ENCODE measurements at regions not wholly inside any gene's neighbourhood (a gene's known extent, or its start where the extent isn't known, plus 50 kb on each side); places are given as distances from the start of the nearest gene placed in this dataset.
"Not testable (repeated sequence)": the region's sequence is repeated elsewhere in the genome, so short reads cannot be mapped to it uniquely, and the experiment has no call there.

GRCh38 chr4:56134834-56135233, 186.1 kb downstream of the CEP135 start:
- peak; percentile 74 for ATAC-seq

DNA sequence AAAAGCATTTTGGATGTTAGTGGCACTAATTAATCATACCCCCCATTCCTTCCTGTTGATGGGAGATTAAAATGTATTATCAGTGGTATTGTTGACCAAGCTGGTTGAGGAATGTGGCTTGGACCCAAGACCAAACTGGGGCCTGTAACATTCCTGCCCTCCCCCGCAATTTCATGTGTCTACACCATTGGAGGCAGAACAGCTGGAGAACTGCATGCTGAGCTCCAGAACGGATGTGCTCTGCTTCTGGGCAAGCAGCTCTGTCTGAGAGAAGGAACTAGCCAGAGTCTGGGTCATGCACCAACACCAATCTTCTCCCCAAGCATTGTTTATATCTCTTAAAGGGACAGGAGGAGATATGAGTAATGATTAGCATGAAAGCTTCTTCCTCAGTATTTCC, 185.5 kb downstream of the CEP135 start:
- ATAC-seq, result peak; percentile 68

- ATAC-seq, result no peak
These were observed 184.1 kb downstream of the CEP135 start for GRCh38 chr4:56132835-56133234.

DNA sequence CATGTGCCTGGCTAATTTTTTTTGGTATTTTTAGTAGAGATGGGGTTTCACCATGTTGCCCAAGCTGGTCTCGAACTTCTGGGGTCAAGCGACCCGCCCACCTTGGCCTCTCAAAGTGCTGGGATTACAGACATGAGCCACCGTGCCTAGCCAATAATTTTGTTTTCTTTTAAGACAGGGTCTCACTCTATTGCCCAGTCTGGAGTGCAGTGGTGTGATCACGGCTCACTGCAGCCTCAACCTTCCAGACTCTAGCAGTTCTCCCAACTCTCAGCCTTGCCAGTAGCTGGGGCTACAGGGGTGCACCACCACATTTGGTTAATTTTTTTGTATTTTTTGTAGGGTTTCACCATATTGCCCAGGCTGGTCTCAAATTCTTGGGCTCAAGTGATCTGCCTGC, 183.4 kb downstream of the CEP135 start:
- not testable (repeated sequence) for ATAC-seq

GRCh38 chr4:56130606-56131155, 181.9 kb downstream of the CEP135 start:
- ATAC-seq, result no peak

GRCh38 chr4:56129431-56129861, 180.7 kb downstream of the CEP135 start:
- peak; percentile 41 for ATAC-seq

- ATAC-seq, result peak; percentile 59
These were observed 179.5 kb downstream of the CEP135 start for GRCh38 chr4:56128213-56128612.

GRCh38 chr4:56127716-56128115, 179.0 kb downstream of the CEP135 start:
- ATAC-seq, result no peak

DNA sequence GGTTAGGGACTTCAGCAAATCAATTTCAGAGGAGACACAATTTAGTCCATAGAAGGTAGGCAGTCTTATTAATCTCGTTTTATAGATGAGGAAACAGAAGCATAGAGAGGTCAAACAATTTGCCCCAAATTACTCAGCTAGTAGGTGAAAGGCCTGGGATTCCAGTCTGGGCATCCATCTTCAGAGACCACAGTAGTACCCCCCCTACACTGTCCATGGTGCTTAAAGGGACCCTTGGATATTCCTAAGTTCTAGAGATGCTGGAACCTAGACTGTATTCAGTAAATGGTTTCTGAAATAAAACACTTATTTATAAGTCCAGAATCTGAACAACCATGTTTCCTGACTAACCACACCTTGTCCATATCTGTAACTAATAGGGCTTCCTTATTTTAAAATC, 174.8 kb downstream of the CEP135 start:
- no peak for ATAC-seq

DNA sequence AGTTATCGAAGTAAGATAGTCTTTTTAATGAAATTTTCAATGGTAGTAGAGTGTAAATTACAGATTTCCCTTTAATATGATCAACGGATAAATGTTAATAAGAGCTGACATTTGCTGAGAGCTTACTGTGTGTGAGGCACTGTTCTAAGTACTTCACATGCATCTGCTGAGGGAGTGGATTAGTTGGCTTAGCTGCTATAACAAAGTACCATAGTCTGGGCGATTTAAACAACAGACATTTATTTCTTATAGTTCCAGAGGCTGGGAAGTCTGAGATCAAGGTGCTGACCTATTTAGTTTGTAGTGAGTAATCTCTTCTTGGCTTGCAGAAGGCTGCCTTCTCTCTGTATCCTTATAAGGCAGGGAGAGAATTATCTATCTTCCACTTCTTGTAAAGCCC, 174.3 kb downstream of the CEP135 start:
- no peak for ATAC-seq

- no peak for ATAC-seq
These were observed 170.1 kb downstream of the CEP135 start for GRCh38 chr4:56118845-56119244.

DNA sequence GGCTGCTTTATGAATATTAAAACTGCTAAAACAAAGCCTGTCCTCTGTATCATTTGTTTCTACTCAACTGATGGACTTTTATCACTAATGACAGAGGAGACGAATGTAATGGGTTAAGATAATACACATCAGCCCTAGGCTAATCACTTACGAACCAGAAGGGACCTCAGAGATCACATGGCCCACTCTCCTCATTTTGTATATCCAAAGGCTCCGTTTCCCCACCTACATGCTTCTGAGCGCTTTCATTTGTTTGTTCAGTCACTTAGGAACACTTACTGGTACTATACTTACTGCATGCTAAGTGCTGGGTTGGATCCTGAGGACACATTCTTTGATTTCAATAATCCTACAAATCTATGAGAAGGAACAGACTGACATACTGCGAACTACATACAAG, 169.3 kb downstream of the CEP135 start:
- no peak for ATAC-seq

- ATAC-seq, result no peak
These were observed 167.2 kb downstream of the CEP135 start for GRCh38 chr4:56115898-56116297.

GRCh38 chr4:56112377-56112776, 163.6 kb downstream of the CEP135 start:
- no peak for ATAC-seq

- ATAC-seq, result no peak
These were observed 157.7 kb downstream of the CEP135 start for GRCh38 chr4:56106180-56107147.

GRCh38 chr4:56104188-56104587, 155.4 kb downstream of the CEP135 start:
- ATAC-seq, result no peak

DNA sequence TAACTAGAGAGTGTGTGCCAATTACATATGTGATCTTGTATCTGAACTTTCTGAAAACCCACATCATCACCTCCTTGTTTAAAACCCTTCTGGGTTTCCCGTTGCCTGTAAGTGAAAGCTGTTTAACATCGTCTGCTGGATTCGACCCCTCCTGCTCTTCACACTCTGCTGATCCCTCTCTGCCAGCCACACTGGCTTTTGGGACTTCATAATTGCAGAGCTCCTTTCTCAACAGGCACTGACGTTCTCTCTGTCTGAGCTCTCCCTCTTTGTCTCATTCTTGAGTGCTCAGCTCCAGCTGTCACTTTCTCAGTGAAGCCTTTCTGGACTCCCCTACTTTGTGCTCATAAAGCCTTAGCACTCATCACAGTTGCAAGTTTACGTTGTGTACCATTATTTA, 153.9 kb downstream of the CEP135 start:
- ATAC-seq, result no peak

DNA sequence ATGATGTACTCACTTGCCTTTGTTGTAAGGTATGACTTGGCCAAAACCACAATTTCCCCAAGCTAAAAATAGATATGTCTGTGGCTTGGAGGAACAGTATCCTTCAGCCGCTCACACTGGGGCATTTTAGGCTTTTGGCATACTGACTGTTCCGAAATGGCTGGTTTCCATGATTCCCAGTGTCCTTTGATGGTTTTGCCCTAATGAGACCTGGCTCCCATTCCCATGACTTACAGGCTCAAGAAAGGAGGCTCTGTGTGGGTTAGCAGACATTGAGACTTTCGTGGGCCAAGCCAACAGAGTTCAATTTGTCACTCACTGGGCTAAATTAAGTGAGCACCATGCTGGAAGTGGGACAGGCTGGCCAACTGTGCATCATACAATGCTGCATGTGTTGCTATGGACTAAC, 150.6 kb downstream of the CEP135 start:
- no peak for ATAC-seq

DNA sequence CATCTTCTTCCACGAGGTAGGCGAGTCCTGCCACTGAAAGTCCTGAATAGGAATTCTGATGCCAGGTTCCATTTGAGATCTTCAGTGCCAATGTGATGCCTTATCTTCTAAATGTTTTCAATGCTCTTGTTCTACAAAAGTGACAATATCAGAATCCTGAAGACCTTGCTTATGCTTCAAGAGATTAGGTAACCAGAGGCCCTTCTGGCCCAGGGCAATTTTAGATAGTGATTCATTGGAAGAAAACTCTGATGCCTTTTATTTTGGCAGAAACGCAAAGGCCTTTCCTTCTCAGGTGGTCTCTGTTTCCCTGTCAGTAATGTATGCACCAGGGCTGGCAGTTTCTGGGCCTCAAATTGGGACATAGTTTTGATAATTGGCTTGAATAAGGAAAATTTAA, 144.8 kb downstream of the CEP135 start:
- ATAC-seq, result no peak

- no peak for ATAC-seq
These were observed 143.8 kb downstream of the CEP135 start for GRCh38 chr4:56092540-56092939.

DNA sequence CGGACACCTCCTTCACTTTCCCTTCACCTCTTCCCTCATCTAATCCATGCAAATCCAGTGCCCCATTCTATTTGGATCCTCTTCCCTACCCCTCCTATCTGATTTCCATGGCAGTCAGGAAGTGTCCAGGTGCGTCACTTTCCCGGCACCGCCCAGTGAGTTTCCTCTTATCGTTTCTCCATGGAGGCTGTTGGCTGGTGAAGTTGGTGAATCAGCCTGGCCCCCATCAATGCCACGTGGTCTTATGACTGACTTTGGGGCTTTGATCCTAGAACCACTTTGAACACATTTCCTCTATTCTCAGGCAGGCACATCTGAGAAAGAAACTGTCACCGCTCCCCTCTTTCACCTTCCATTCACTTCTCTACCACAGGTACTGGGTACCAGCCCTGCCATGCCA, 137.8 kb downstream of the CEP135 start:
- no peak for ATAC-seq

DNA sequence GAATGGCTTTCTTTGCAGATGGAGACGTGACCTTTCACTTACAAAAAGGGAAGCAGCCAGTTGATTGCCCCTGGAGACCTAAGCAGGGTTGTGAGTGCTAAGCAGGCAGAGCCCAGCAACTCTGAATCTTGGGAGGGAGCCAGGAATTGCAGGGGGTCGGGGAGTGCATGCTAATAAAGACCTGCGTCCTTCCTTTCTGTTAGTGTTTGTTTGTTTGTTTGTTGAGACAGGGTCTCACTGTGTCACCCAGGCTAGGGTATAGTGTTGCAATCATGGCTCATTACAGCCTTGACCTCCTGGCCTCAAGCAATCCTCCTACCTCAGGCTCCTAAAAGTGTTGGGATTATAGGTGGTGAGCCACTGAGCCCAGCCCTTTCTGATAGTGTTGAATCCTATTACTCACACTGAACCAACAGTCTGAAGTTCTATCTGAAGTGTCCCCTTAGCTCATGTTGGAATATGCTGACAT, 137.4 kb downstream of the CEP135 start:
- ATAC-seq, result no peak

DNA sequence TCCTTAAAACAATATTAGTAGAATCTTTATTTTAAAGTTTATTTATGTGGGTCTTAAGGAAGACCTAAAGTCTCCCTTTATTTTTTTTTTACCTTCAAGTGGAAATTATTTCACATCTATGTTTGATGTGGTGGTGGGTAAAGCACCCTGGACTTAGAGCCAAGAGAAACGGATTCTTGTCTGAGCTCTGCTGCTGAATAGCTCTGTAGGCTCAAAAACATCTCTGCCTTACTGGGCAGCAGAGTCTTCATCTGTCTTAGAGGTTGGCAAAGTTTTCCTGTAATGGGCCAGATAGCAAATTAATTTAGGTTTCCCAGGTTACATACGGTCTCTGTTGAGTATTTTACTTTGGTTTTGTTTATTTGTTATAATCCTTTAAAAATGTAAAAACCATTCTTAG, 136.5 kb downstream of the CEP135 start:
- ATAC-seq, result no peak

- no peak for ATAC-seq
These were observed 136.1 kb downstream of the CEP135 start for GRCh38 chr4:56084851-56085250.
